SW480 (cell line): ENCODE measurements at regions not wholly inside any gene's neighbourhood (a gene's known extent, or its start where the extent isn't known, plus 50 kb on each side); places are given as distances from the start of the nearest gene placed in this dataset.

Source experiments
- DNase-seq: peaks from one replicate; pipeline ENCODE4 v3.0.0-alpha.2; 2016; ENCODE audit warnings: low spot score

- no peak for DNase-seq
These were observed 517.6 kb upstream of the ALCAM start for GRCh38 chr3:104849070-104849469.

GRCh38 chr3:104854468-104854867, 512.2 kb upstream of the ALCAM start:
- DNase-seq, result no peak

GRCh38 chr3:104855702-104856101, 511.0 kb upstream of the ALCAM start:
- no peak for DNase-seq

GRCh38 chr3:104856741-104857140, 510.0 kb upstream of the ALCAM start:
- DNase-seq, result no peak

- DNase-seq, result no peak
These were observed 498.4 kb upstream of the ALCAM start for GRCh38 chr3:104868291-104868690.

GRCh38 chr3:104870276-104870675, 496.4 kb upstream of the ALCAM start:
- no peak for DNase-seq

- no peak for DNase-seq
These were observed 493.4 kb upstream of the ALCAM start for GRCh38 chr3:104873331-104873730.

GRCh38 chr3:104878395-104878794, 488.3 kb upstream of the ALCAM start:
- DNase-seq, result no peak

- no peak for DNase-seq
These were observed 486.8 kb upstream of the ALCAM start for GRCh38 chr3:104879919-104880318.

GRCh38 chr3:104885214-104885814, 481.4 kb upstream of the ALCAM start:
- DNase-seq, result no peak

GRCh38 chr3:104886220-104886995, 480.3 kb upstream of the ALCAM start:
- no peak for DNase-seq

- DNase-seq, result no peak
These were observed 479.6 kb upstream of the ALCAM start for GRCh38 chr3:104887069-104887468.

GRCh38 chr3:104887619-104888018, 479.1 kb upstream of the ALCAM start:
- DNase-seq, result no peak

- DNase-seq, result no peak
These were observed 474.7 kb upstream of the ALCAM start for GRCh38 chr3:104892044-104892443.

- DNase-seq, result no peak
These were observed 470.1 kb upstream of the ALCAM start for GRCh38 chr3:104896624-104897023.

- no peak for DNase-seq
These were observed 465.3 kb upstream of the ALCAM start for GRCh38 chr3:104901396-104901795.

GRCh38 chr3:104903064-104903463, 463.6 kb upstream of the ALCAM start:
- no peak for DNase-seq

GRCh38 chr3:104906001-104906639, 460.6 kb upstream of the ALCAM start:
- no peak for DNase-seq

- DNase-seq, result no peak
These were observed 459.2 kb upstream of the ALCAM start for GRCh38 chr3:104907507-104907906.

GRCh38 chr3:104908761-104909160, 457.9 kb upstream of the ALCAM start:
- DNase-seq, result no peak

GRCh38 chr3:104909198-104909597, 457.5 kb upstream of the ALCAM start:
- no peak for DNase-seq

- DNase-seq, result no peak
These were observed 457.0 kb upstream of the ALCAM start for GRCh38 chr3:104909721-104910120.

- no peak for DNase-seq
These were observed 455.3 kb upstream of the ALCAM start for GRCh38 chr3:104911376-104911775.
